ENCODE measurements at regions not wholly inside any gene's neighbourhood (a gene's known extent, or its start where the extent isn't known, plus 50 kb on each side); places are given as distances from the start of the nearest gene placed in this dataset.

- H3K4me3 ChIP-seq (ENCODE audit: low read length) = no peak overlapping the region
- H3K27me3 ChIP-seq (ENCODE audit: insufficient read depth, low read length) = no peaks in the 10 kb centered on the region
- H3K4me1 ChIP-seq (ENCODE audit: insufficient read depth, low read length) = peaks cover 14% of the 10 kb centered on the region
- H3K9me3 ChIP-seq (ENCODE audit: low read length) = no peaks in the 10 kb centered on the region
- no peaks in the 10 kb centered on the region for H3K36me3 ChIP-seq (ENCODE audit: insufficient read depth, low read length)
- no peak overlapping the region for H2AFZ ChIP-seq (ENCODE audit: low read depth, low read length)
Observed at GRCh38 chr2:128401680-128402079, 83.0 kb upstream of the HS6ST1 start.

GRCh38 chr2:128402911-128403670 lies 84.4 kb upstream of the HS6ST1 start:
- H3K4me1 ChIP-seq (ENCODE audit: insufficient read depth, low read length) = peaks cover 20% of the 10 kb centered on the region
- no peak overlapping the region for H3K4me3 ChIP-seq (ENCODE audit: low read length)
- no peaks in the 10 kb centered on the region for H3K36me3 ChIP-seq (ENCODE audit: insufficient read depth, low read length)
- no peaks in the 10 kb centered on the region for H3K27me3 ChIP-seq (ENCODE audit: insufficient read depth, low read length)
- H2AFZ ChIP-seq (ENCODE audit: low read depth, low read length) = no peak overlapping the region
- H3K9me3 ChIP-seq (ENCODE audit: low read length) = no peaks in the 10 kb centered on the region

- Histone ChIP-seq H3K4me1 (ENCODE audit: insufficient read depth, low read length) (peaks cover 24% of the 10 kb centered on the region), H3K27me3 (ENCODE audit: insufficient read depth, low read length) (no peaks in the 10 kb centered on the region), H3K9me3 (ENCODE audit: low read length) (no peaks in the 10 kb centered on the region), H3K36me3 (ENCODE audit: insufficient read depth, low read length) (no peaks in the 10 kb centered on the region), H3K4me3 (ENCODE audit: low read length) (no peak overlapping the region), H2AFZ (ENCODE audit: low read depth, low read length) (no peak overlapping the region)
Observed at GRCh38 chr2:128403814-128404708, 85.4 kb upstream of the HS6ST1 start.

GRCh38 chr2:128404709-128405466 lies 86.2 kb upstream of the HS6ST1 start:
- H3K9me3 ChIP-seq (ENCODE audit: low read length) = no peaks in the 10 kb centered on the region
- H3K4me1 ChIP-seq (ENCODE audit: insufficient read depth, low read length) = peaks cover 24% of the 10 kb centered on the region
- H3K4me3 ChIP-seq (ENCODE audit: low read length) = no peak overlapping the region
- no peaks in the 10 kb centered on the region for H3K36me3 ChIP-seq (ENCODE audit: insufficient read depth, low read length)
- H2AFZ ChIP-seq (ENCODE audit: low read depth, low read length) = no peak overlapping the region
- no peaks in the 10 kb centered on the region for H3K27me3 ChIP-seq (ENCODE audit: insufficient read depth, low read length)

GRCh38 chr2:128405467-128405900 lies 86.8 kb upstream of the HS6ST1 start:
- H3K9me3 ChIP-seq (ENCODE audit: low read length) = no peaks in the 10 kb centered on the region
- H3K36me3 ChIP-seq (ENCODE audit: insufficient read depth, low read length) = no peaks in the 10 kb centered on the region
- H3K27me3 ChIP-seq (ENCODE audit: insufficient read depth, low read length) = no peaks in the 10 kb centered on the region
- H3K4me3 ChIP-seq (ENCODE audit: low read length) = no peak overlapping the region
- H2AFZ ChIP-seq (ENCODE audit: low read depth, low read length) = no peak overlapping the region
- H3K4me1 ChIP-seq (ENCODE audit: insufficient read depth, low read length) = peaks cover 24% of the 10 kb centered on the region

- Histone ChIP-seq H3K4me3 (ENCODE audit: low read length) (no peak overlapping the region), H3K9me3 (ENCODE audit: low read length) (no peaks in the 10 kb centered on the region), H3K27me3 (ENCODE audit: insufficient read depth, low read length) (no peaks in the 10 kb centered on the region), H3K36me3 (ENCODE audit: insufficient read depth, low read length) (no peaks in the 10 kb centered on the region), H3K4me1 (ENCODE audit: insufficient read depth, low read length) (peaks cover 24% of the 10 kb centered on the region), H2AFZ (ENCODE audit: low read depth, low read length) (no peak overlapping the region)
Observed at GRCh38 chr2:128405981-128406613, 87.4 kb upstream of the HS6ST1 start.

- H3K27me3 ChIP-seq (ENCODE audit: insufficient read depth, low read length) = no peaks in the 10 kb centered on the region
- no peaks in the 10 kb centered on the region for H3K36me3 ChIP-seq (ENCODE audit: insufficient read depth, low read length)
- peaks cover 24% of the 10 kb centered on the region for H3K4me1 ChIP-seq (ENCODE audit: insufficient read depth, low read length)
- no peak overlapping the region for H3K4me3 ChIP-seq (ENCODE audit: low read length)
- no peaks in the 10 kb centered on the region for H3K9me3 ChIP-seq (ENCODE audit: low read length)
- H2AFZ ChIP-seq (ENCODE audit: low read depth, low read length) = no peak overlapping the region
Observed at GRCh38 chr2:128406736-128407554, 88.3 kb upstream of the HS6ST1 start.

GRCh38 chr2:128408349-128409305 lies 90.0 kb upstream of the HS6ST1 start:
- H3K27me3 ChIP-seq (ENCODE audit: insufficient read depth, low read length) = no peaks in the 10 kb centered on the region
- H3K9me3 ChIP-seq (ENCODE audit: low read length) = no peaks in the 10 kb centered on the region
- H3K4me1 ChIP-seq (ENCODE audit: insufficient read depth, low read length) = peaks cover 24% of the 10 kb centered on the region
- no peaks in the 10 kb centered on the region for H3K36me3 ChIP-seq (ENCODE audit: insufficient read depth, low read length)
- no peak overlapping the region for H2AFZ ChIP-seq (ENCODE audit: low read depth, low read length)
- no peak overlapping the region for H3K4me3 ChIP-seq (ENCODE audit: low read length)

GRCh38 chr2:128409326-128410034 lies 90.8 kb upstream of the HS6ST1 start:
- H3K4me3 ChIP-seq (ENCODE audit: low read length) = no peak overlapping the region
- no peaks in the 10 kb centered on the region for H3K36me3 ChIP-seq (ENCODE audit: insufficient read depth, low read length)
- H3K9me3 ChIP-seq (ENCODE audit: low read length) = no peaks in the 10 kb centered on the region
- H3K4me1 ChIP-seq (ENCODE audit: insufficient read depth, low read length) = peaks cover 24% of the 10 kb centered on the region
- no peak overlapping the region for H2AFZ ChIP-seq (ENCODE audit: low read depth, low read length)
- no peaks in the 10 kb centered on the region for H3K27me3 ChIP-seq (ENCODE audit: insufficient read depth, low read length)

- no peaks in the 10 kb centered on the region for H3K9me3 ChIP-seq (ENCODE audit: low read length)
- H3K36me3 ChIP-seq (ENCODE audit: insufficient read depth, low read length) = no peaks in the 10 kb centered on the region
- H3K4me3 ChIP-seq (ENCODE audit: low read length) = no peak overlapping the region
- H3K27me3 ChIP-seq (ENCODE audit: insufficient read depth, low read length) = no peaks in the 10 kb centered on the region
- no peak overlapping the region for H2AFZ ChIP-seq (ENCODE audit: low read depth, low read length)
- H3K4me1 ChIP-seq (ENCODE audit: insufficient read depth, low read length) = peaks cover 24% of the 10 kb centered on the region
Observed at GRCh38 chr2:128410035-128410757, 91.5 kb upstream of the HS6ST1 start.
